ENCODE measurements at regions not wholly inside any gene's neighbourhood (a gene's known extent, or its start where the extent isn't known, plus 50 kb on each side); places are given as distances from the start of the nearest gene placed in this dataset.

DNA sequence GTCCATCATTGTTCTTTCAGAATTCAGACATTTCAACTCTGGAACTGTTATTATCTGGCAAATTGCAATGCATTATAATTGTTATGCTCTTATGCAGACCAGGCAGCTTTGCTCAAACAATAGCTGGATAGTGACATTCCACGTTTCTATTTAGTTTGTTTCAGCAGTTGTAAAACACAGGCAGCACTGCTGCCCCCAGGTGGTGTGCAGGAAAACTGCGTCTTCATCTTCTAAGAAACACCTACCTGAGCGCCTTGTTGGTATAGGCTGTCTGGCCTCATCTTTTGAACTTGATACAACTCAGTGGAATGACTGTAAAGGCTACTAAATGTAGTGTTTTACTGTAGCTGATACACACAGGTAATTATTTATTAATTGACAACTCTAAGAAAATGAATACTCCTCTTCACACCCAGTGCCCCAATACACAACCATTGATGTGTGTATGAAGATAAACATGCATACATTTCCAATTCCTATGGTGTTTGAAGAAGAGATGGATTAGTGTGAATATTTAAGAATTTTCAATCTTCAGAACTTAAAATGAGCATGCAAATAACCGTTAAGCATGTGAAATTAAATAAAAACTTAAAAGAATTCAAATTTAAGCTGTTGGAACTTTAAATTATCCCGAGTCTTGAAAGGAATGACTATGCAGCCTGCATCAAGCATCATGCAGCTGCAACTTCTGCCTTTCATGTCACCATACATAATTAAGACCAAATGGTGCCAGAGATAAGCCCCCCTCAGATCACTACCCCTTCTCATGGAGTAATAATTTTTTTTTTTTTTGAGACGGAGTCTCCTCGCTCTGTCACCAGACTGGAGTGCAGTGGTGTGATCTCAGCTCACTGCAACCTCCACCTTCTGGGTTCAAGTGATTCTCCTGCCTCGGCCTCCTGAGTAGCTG is 85.6 kb downstream of the CD8B2 start:
- DNase-seq: peak; percentile 30 to 43

- DNase-seq: no peak
These were observed 86.6 kb downstream of the CD8B2 start for GRCh38 chr2:106573773-106574172.

DNA sequence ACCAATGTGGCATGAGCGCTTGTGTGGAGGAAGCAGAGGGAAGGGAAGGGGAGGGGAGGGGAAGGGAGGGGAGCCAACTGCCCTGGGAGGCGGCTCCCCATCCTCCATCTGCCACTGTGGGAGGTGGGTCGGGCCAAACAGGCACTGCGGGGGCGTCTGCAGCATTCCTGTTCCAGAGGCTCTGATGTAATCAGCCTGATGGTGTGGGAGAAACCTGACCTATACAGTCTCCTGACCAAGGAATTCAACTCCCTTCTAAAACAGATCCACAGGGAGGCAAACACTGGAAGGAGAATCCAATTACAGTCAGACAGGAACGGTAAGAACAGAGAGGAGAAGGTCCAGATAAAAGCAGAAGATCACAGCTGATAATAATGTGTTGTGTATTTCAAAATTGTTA is 88.8 kb downstream of the CD8B2 start:
- no peak for DNase-seq

GRCh38 chr2:106577255-106577651 is 90.1 kb downstream of the CD8B2 start:
- DNase-seq: no peak

GRCh38 chr2:106579750-106580197 is 92.6 kb downstream of the CD8B2 start:
- DNase-seq: no peak

DNA sequence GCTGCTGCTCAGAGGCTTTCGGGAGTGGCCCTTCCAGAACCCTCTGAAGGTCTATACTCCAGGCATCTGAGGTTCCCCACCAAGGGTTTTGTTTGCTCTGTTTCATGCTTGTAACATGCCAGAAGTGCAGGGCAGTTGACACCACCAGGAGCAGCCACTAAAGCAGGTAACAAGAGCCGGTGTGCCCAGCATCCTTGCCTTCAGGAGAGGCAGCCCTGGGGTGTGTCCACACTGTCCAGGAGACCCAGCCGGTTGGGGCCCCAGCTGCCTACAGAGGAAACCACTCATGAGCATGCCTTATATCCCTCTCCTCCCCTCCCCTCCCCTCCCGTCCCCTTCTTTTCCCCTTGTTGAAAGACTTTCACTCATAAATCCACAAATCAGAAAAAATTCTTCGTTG is 93.1 kb downstream of the CD8B2 start:
- no peak for DNase-seq

DNA sequence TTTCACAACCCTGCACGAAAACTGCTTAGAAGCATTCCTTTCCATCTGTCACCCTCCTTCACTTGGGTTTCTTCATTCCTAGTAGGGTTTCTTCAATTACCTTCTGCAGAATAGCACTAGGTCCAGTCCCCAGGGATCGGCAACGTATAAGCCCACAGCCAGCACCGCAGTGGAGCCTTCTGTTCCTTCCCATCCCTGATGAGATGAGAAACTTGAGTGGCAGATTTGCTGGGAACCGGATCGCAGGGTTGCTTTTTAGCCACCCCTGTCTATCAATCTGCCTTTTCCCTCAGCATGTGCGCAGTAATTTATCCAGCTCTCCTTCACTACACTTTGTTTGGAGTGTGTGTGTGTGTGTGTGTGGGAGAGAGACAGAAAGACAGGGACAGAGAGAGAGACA is 94.2 kb downstream of the CD8B2 start:
- DNase-seq: no peak

DNA sequence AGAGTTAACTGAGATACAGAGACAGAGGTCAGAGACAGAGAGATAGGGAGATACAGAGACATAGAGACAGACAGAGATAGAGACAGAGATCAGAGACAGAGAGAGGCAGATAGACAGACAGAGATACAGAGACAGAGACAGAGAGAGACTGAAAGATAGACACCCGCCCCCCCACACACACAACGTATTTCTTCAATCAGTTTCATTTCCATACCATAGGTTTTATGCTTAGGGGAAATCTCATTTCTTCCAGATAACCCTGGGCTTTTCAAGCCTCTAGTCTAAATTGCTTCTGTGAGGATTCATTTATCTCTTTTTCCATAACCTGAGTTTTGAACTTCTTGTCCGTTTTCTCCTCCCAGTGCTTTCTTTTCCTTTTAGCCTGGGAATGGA is 94.6 kb downstream of the CD8B2 start:
- DNase-seq: no peak

DNA sequence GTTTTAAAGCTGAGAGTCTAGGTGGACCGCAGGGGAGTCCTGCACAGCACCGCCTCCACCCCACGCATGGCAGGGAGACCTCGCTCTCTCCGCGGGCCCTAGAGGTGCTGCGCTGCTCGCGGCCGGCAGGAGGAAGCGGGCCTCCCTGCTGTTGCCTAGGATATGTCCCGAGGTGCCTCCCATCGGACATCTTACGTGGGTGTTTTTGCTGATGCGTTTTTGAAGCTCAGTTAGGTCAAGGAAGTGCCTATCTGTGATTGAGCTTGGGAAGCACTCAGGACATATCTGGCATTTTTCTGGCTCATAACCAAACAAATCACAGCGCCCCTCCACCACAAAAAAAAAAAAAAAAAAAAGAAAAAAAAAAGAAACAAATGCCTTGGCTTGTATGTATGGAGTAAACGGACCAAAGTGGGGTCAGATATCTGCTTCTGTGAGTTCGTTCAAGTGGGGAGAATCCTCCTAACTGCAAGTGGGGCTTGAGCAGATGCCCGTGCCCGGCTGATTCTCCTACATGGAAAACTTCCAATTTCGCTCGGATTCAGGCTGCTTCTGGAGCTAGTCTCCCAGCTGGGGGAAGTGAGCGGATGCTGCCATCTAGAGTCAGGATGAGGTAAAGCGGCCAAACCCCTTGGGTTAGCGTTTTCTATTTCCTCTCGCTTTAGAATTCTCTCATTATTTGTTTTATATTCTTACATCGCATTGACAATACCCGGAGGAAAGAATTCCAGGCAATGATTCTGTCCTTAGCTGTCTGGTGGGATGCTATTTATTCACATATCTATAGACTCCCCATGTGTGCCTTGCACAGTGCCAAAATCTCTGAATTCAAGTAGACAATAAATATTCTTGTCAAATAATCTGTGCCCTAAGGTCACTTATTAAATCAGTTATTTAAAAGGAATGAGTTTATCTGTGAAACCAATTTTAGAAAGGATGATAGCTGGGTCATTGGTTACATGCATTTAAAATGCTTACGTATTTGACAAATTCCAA is 95.3 kb downstream of the CD8B2 start:
- DNase-seq: peak; percentile 81 to 82

DNA sequence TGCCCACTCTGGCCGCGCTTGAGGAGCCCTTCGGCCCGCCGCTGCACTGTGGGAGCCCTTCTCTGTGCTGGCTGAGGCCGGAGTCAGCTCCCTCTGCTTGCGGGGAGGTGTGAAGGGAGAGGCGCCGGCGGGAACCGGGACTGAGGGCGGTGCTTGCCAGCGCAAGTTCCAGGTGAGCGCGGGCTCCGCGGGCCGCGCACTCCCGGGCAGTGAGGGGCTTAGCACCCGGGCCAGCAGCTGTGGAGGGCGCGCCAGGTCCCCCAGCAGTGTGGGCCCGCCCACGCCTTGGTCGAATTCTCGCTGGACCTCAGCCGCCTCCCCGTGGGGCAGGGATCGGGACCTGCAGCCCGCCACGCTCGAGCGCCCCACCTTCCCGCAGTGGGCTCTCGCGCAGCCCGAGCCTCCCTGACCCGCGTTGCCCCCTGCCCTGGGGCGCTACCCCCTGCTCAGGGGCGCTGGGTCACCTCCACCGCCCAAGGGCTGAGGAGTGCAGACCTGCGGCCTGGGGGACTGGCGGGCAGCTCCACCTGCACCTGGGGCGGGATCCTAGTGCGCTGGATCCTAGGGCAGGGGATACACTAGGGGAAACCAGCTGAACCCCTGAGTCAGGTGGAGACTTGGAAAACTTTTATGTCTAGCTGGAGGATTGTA is 97.3 kb downstream of the CD8B2 start:
- no peak for DNase-seq

DNA sequence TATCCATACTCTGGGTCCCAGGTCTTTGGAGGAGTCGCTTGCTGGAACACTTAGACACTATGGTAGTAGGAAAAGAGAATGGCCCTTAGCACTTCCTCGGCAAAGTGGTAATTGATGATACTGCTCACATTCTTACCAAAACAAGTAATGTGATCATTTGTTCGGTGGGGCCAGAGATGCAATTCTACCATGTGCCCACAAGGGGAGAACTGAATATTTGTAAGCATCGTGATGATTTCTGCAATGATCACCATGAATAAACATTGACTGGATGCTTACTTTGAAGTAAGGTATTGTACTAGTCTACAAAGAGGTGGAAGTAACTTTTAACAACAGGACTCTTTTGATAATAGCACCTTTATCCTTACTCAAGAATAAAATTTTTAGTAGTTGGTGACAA is 109.7 kb downstream of the CD8B2 start:
- DNase-seq: no peak

GRCh38 chr2:106599540-106599939 is 112.4 kb downstream of the CD8B2 start:
- DNase-seq: no peak

DNA sequence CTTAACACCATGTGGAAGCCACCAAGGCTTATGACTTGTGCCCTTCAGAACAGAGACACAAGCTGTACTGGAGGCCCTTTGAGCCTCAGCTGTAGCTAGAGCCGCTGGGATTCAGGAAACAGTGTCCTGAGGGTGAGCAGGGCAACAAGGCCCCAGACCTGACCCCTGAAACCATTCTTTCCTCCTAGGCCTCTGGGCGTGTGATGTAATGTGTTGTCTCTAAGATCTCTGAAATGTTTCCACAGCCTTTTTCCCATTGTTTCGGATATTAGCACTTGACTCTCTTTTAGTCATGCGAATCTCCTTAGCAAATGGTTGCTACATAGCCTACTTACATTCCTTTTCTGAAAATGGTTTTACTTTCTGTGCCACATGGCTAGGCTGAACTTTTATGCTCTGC is 114.9 kb downstream of the CD8B2 start:
- no peak for DNase-seq

DNA sequence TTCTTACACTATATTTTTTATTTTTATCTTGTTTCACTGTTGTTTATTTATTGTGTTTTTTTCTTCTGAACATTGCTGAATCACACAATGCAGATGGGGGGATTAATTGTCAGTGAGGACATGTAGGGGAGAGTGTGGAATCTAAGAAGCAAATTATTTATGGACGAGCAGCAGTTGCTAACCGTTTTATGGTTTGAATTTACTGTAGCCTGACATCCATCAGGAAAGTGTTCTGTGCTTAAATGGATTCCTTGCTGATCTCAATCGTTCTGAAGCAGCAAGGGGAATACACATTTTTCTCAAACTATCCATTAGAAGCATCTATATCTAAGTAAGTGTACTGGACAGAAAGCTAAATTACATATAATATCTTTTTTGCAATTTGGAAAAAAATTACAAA is 119.5 kb downstream of the CD8B2 start:
- DNase-seq: no peak

DNA sequence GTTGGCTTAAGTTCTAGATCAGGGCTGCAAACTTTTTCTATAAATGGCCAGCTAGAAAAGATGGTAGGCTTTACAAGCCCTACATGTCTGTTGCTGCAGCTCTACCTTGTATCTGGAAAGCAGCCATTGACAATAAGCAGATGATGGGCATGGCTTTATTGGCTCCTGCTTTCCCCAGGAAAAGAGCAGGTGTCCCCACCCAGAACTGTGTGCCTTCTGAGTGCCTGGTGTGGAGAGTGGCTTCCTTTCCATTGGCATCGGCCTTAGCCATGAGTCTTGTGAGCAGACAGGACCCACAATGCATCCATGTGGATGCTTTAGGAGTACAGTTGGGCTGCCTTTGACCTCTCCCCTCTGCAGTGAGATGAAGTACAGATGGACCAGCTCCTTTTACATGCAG is 120.2 kb downstream of the CD8B2 start:
- DNase-seq: no peak

- no peak for DNase-seq
These were observed 122.6 kb downstream of the CD8B2 start for GRCh38 chr2:106609780-106610179.

- DNase-seq: no peak
These were observed 127.5 kb downstream of the CD8B2 start for GRCh38 chr2:106614511-106615291.

DNA sequence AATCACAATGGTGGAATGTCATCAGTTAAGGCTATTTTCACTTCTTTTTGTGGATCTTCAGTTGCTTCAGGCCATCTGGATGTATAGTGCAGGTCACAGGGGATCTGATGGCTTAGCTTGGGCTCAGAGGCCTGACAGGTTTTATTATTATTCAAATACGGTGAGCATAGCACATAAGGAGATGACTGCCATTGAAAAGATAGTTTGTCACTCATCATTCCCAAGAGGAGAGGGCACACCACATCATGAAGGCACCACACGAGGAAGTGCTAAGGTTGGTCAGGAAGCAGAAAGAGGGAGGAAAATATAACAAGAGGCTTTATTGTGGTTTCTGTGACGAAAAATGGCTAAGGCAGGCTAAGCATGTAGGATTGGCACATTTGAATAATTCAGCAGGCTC is 131.4 kb downstream of the CD8B2 start:
- no peak for DNase-seq

GRCh38 chr2:106623456-106623855 is 136.3 kb downstream of the CD8B2 start:
- DNase-seq: no peak

DNA sequence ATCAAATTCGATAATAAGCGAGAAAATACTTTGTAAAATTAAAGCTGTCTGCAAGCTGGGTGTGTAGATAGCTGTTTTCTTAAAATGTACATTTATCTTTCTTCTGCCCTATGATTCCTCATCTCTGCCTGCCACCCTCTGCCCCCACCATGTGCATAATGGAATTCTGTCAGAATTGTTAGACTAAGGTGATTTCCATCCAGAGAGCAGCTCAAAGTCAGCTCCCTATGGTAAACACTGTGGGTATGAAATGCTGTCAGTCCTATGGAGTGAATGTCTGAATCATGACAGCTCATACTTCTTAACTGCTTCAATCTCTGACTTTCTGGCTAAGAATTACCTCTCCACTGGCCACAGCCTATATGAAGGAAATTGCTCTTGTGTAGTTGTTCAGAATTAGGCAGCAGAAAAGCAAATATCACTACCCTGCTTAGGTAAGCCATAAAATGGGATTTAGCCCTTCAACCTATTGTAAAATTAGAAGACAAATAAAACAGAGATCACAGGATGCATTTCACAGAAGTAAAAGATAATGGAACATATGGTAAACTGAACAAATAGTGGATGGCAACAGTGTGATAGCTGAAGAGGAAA is 137.7 kb downstream of the CD8B2 start:
- no peak for DNase-seq

- no peak for DNase-seq
These were observed 141.2 kb downstream of the CD8B2 start for GRCh38 chr2:106628377-106628776.

GRCh38 chr2:106629981-106630380 is 142.8 kb downstream of the CD8B2 start:
- DNase-seq: no peak

Data from NCI-H2081 (cell line).